ENCODE measurements at regions not wholly inside any gene's neighbourhood (a gene's known extent, or its start where the extent isn't known, plus 50 kb on each side); places are given as distances from the start of the nearest gene placed in this dataset.

- no peak for FAIRE-seq
- no peak for DNase-seq (ENCODE audit: insufficient read length, low spot score)
- TF ChIP-seq POLR2A (IDR thresholded peaks at IDR 0.05; ENCODE audit: low read depth, low read length): no peak
Measured at GRCh38 chr12:107522692-107523477, 162.7 kb upstream of the PWP1 start.

- no peak for DNase-seq (ENCODE audit: insufficient read length, low spot score)
- TF ChIP-seq POLR2A (IDR thresholded peaks at IDR 0.05; ENCODE audit: low read depth, low read length): no peak
- FAIRE-seq: no peak
Measured at GRCh38 chr12:107523775-107524535, 161.6 kb upstream of the PWP1 start.

- FAIRE-seq (no peak), DNase-seq (ENCODE audit: insufficient read length, low spot score) (no peak)
- no peak for TF ChIP-seq POLR2A (IDR thresholded peaks at IDR 0.05; ENCODE audit: low read depth, low read length)
Measured at GRCh38 chr12:107525063-107525718, 160.4 kb upstream of the PWP1 start.

- no peak for DNase-seq (ENCODE audit: insufficient read length, low spot score)
- FAIRE-seq: no peak
- no peak for TF ChIP-seq POLR2A (IDR thresholded peaks at IDR 0.05; ENCODE audit: low read depth, low read length)
Measured at GRCh38 chr12:107525719-107526554, 159.7 kb upstream of the PWP1 start.

- FAIRE-seq: no peak
- no peak for TF ChIP-seq POLR2A (IDR thresholded peaks at IDR 0.05; ENCODE audit: low read depth, low read length)
- no peak for DNase-seq (ENCODE audit: insufficient read length, low spot score)
Measured at GRCh38 chr12:107526555-107527180, 158.9 kb upstream of the PWP1 start.

- TF ChIP-seq POLR2A (IDR thresholded peaks at IDR 0.05; ENCODE audit: low read depth, low read length): no peak
- FAIRE-seq (no peak), DNase-seq (ENCODE audit: insufficient read length, low spot score) (no peak)
Measured at GRCh38 chr12:107528731-107529365, 156.8 kb upstream of the PWP1 start.

GRCh38 chr12:107529991-107530390, 155.6 kb upstream of the PWP1 start:
- FAIRE-seq (no peak), DNase-seq (ENCODE audit: insufficient read length, low spot score) (no peak)
- no peak for TF ChIP-seq POLR2A (IDR thresholded peaks at IDR 0.05; ENCODE audit: low read depth, low read length)

- no peak for DNase-seq (ENCODE audit: insufficient read length, low spot score)
- no peak for FAIRE-seq
- no peak for TF ChIP-seq POLR2A (IDR thresholded peaks at IDR 0.05; ENCODE audit: low read depth, low read length)
Measured at GRCh38 chr12:107530701-107531100, 154.9 kb upstream of the PWP1 start.

- no peak for TF ChIP-seq POLR2A (IDR thresholded peaks at IDR 0.05; ENCODE audit: low read depth, low read length)
- FAIRE-seq (no peak), DNase-seq (ENCODE audit: insufficient read length, low spot score) (no peak)
Measured at GRCh38 chr12:107533218-107533617, 152.4 kb upstream of the PWP1 start.

GRCh38 chr12:107536613-107537012, 149.0 kb upstream of the PWP1 start:
- no peak for TF ChIP-seq POLR2A (IDR thresholded peaks at IDR 0.05; ENCODE audit: low read depth, low read length)
- no peak for FAIRE-seq
- no peak for DNase-seq (ENCODE audit: insufficient read length, low spot score)

GRCh38 chr12:107537464-107538119, 148.0 kb upstream of the PWP1 start:
- no peak for DNase-seq (ENCODE audit: insufficient read length, low spot score)
- no peak for FAIRE-seq
- TF ChIP-seq POLR2A (IDR thresholded peaks at IDR 0.05; ENCODE audit: low read depth, low read length): no peak

- DNase-seq (ENCODE audit: insufficient read length, low spot score): no peak
- no peak for FAIRE-seq
- TF ChIP-seq POLR2A (IDR thresholded peaks at IDR 0.05; ENCODE audit: low read depth, low read length): no peak
Measured at GRCh38 chr12:107539196-107539939, 146.2 kb upstream of the PWP1 start.
